ENCODE measurements at regions not wholly inside any gene's neighbourhood (a gene's known extent, or its start where the extent isn't known, plus 50 kb on each side); places are given as distances from the start of the nearest gene placed in this dataset.
A peak's percentile ranks its signal among the peaks of the same experiment; 100 is the strongest.
"Not testable (repeated sequence)": the region's sequence is repeated elsewhere in the genome, so short reads cannot be mapped to it uniquely, and the experiment has no call there.

DNA sequence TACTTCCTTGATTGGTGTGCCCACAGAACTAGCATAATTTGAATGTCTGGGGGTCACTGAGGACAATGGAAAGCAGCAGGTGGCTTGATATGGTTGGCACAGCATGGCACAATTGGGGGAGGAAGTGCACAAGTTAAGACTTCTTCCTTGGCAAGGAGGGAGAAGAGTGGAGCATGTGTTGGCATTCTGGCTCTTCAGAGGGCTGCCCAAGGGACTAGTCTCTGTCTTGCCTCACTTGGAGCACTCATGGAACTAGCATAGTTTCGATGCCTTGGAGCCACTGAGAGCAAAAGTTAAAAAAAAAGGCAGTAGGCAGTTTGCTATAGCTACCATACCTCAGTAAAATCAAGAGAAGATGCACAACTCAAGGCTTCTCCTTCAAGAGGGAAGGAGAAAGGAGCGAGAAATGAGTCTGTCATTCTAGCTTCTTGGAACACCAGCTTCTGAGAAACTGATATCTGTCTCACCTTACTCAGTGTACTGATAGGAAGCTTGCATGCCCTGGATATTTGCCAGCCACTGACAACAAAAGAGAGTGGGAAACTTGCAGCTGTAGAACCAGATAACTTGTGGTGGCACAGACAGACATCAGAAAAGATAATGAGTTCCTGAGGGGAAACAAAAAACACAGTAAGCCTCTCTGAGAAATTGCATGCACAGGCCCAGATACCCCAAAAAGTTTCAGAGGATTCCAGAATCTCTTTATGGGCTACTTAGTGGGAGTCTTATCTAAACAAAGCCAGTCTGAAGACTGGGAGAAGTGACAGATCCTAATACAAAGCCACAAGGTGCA lies 207.5 kb upstream of the SAMSN1 start:
- no peak for DNase-seq

DNA sequence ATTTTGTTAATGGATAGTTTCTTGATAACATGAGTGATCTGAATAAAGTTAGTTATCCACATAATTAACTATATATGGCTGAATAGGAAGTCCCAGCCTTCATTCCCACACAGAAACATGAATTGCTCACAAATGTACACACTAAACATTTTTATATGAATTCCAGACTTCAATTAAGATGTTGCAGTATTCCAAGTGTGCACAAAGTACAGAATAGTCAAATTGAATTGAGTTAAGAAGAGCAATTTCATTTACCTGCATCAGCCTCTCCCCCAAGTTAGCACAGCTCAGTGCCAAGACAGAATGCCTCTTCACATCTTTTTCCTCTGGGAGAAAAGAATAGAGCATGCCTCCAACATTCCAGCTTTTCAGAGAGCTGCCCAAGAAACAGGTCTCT lies 207.0 kb upstream of the SAMSN1 start:
- no peak for DNase-seq

GRCh38 chr21:14752345-14752909 lies 206.3 kb upstream of the SAMSN1 start:
- no peak for DNase-seq

DNA sequence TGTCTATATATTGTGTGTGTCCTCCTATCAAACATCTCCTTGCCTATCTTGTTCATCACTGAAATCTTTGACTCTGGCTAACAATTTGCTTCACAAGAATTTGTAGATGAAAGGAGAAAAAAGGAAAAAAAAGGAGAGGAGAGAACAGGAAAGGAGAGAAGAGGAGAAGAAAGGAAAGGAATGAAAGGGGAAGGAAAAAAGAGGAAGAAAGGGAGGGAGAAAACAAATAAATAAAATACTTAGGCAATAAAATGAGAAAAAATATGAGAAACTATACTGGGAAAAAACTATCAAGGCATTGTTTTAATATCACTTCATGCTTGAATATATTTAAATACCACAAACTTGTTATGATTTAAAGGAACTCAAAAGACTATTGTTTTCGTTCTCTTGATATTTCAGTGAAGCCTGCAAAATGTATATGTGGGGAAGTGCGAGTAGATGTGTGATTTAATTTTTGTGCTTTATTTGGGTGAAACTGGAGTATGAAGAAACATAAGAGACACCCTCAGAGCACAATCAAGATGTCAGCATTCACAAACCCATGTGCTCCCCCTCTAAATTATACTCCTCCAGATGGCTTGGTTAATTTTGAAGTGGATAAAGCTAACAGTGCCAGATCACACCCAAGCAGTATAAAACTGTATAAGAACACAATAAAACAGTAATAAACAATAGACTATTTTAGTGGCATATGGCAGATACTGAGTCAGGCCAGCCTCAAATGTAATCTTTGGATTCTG lies 205.7 kb upstream of the SAMSN1 start:
- DNase-seq, result no peak

DNA sequence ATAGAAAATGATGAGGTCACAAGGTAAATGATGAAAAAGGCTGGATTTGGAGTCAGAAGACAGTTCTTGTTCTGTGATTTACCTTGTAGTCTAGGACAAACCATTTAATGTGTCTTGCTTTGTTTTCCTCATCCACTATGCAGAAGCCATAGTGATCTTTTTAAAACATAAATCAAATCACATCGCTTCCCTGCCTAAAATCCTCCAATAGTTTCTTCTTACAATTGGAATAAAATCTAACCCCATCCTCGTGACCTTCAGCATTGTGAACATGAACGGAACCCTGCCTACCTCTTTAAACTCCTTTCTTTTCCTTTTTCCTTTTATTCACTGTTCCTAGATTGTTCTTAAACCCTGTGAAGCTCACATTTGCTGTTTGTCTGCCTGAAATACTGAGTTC lies 204.9 kb upstream of the SAMSN1 start:
- no peak for DNase-seq

GRCh38 chr21:14750041-14750440 lies 203.9 kb upstream of the SAMSN1 start:
- DNase-seq, result no peak

GRCh38 chr21:14748662-14749061 lies 202.5 kb upstream of the SAMSN1 start:
- DNase-seq, result no peak

GRCh38 chr21:14744368-14744767 lies 198.3 kb upstream of the SAMSN1 start:
- no peak for DNase-seq

DNA sequence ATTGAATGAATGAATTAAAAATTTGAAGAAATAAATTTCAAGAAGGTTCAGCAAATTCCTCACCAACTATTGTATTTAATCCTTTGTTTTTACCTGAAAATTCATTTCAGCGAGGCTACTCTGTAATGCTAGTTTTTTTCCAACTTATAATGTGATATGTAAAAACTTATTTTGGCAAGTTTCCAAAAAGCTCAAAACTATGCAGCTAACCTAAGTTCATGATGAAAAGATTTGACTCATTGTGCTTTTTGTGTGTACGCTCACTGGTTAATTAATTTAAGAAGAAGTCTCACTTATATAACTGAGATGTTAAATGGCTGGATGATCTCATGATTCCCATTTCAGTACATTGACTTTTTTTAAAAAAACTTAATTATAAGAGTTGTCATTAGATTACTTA lies 196.0 kb upstream of the SAMSN1 start:
- DNase-seq, result no peak

DNA sequence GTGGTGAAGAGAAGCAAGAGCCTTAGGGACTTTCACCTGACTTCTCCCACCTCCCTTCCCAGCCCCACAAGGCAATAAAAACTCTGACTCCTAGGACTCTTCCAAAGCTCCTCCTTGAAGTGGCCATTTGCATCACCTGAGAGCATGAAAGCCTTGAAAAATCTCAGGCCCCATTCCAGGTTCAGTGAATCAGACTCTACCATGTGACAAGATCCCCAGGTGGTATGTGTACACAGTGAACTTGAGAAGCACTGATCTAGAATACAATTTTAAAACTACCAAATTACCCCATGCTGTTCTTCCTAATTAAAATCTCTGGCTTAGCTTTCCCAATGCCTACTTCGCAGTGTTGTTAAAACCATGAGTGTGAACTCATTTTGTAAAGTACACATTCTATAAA lies 195.1 kb upstream of the SAMSN1 start:
- DNase-seq, result no peak

- no peak for DNase-seq
Measured at GRCh38 chr21:14740692-14741091, 194.6 kb upstream of the SAMSN1 start.

GRCh38 chr21:14740116-14740515 lies 194.0 kb upstream of the SAMSN1 start:
- DNase-seq, result no peak

DNA sequence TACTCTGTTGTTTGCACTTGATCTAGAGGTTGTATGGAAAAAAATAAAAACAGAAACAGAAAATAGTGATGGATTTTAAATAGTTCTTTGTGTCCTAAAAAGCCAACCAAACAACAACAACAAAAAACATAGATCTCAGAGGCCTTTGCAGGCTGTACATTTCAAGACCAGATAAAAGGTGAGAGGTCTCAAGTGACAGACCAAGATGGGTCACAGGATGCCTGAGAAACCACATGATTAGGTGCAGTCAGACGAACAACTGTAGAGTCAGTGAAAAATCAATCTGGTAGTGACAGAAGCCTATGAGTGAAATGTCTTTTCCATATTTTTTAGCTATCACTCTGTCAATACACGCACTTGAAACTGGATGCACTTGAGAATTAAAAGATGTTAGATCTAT lies 193.5 kb upstream of the SAMSN1 start:
- no peak for DNase-seq

GRCh38 chr21:14738576-14738975 lies 192.5 kb upstream of the SAMSN1 start:
- DNase-seq, result not testable (repeated sequence)

DNA sequence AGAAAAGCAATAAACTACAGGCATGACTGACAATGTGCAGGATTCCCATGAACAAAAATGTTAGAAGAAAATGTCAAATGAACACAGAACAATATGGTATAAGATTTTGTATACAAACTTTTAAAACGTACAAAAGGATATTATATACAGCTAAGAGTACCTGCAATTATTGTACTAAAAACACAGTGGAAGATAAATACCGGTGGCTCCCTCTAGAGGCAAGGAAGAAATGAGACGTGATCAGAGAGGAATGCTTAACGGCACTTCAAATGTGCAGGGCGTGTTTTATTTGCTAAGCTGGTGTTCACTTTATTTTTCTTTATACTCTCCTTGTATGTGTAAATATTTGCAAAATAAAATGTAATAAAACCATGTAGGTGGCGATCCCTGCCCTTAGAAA lies 191.8 kb upstream of the SAMSN1 start:
- peak; percentile 9 for DNase-seq

GRCh38 chr21:14737284-14737691 lies 191.2 kb upstream of the SAMSN1 start:
- DNase-seq, result no peak

DNA sequence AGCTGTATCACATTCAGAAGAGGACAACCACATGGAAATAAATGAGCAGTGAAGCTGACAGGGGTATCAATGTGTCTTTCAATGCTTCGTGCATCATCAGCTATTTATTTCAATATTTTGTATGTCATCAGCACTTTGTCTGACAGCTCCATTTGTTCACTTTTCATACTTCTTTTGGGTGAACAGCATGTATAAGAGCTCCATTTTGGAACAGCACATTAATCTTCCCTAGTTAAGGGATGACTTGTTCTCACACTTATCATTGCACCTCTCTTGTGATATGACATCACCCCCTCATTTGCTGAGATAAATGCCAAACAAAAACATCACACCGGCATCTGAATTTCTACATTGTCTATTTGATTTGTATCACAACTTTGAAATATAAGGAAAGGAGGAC lies 190.6 kb upstream of the SAMSN1 start:
- DNase-seq, result no peak

GRCh38 chr21:14736162-14736561 lies 190.0 kb upstream of the SAMSN1 start:
- no peak for DNase-seq

- no peak for DNase-seq
Measured at GRCh38 chr21:14734833-14735232, 188.7 kb upstream of the SAMSN1 start.

GRCh38 chr21:14734191-14734590 lies 188.1 kb upstream of the SAMSN1 start:
- DNase-seq, result no peak

- DNase-seq, result no peak
Measured at GRCh38 chr21:14725219-14725618, 179.1 kb upstream of the SAMSN1 start.

- no peak for DNase-seq
Measured at GRCh38 chr21:14722841-14723483, 176.8 kb upstream of the SAMSN1 start.

- DNase-seq, result no peak
Measured at GRCh38 chr21:14720237-14720636, 174.1 kb upstream of the SAMSN1 start.

- DNase-seq, result no peak
Measured at GRCh38 chr21:14718951-14719350, 172.8 kb upstream of the SAMSN1 start.
